ENCODE measurements at regions not wholly inside any gene's neighbourhood (a gene's known extent, or its start where the extent isn't known, plus 50 kb on each side); places are given as distances from the start of the nearest gene placed in this dataset.

DNA sequence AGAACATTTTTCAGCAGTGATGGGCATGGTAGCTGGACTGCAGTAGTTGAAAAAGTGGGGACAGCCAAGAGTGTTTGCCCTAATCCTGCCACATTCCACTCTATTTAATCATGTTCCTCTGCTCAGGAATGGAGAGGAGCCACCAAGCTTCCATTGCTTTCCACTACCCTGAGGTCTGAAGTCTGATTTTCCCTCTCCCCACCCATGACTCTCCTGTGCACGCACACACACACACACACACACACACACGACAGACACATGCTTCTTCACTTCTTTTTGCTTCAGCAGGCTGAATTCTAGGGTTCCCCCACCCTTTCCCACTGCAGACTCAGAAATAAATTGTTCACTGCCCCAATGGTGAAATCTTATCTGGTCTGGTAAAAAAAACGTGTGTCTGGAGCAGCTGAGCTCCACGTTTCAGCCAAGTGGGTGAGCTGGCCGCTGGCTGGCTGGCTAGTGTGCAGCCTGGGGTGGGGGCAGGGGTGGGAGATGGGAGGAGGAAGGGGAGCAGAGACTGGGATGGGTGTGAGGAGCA lies 142.7 kb upstream of the NALF2 start:
- Histone ChIP-seq H3K4me1 (ENCODE audit: control insufficient read depth, insufficient read depth, low read length) (no peaks in the 10 kb centered on the region), H3K9me3 (ENCODE audit: control insufficient read depth, low read length) (no peaks in the 10 kb centered on the region), H3K27me3 (ENCODE audit: control insufficient read depth, insufficient read depth, low read length) (no peaks in the 10 kb centered on the region), H3K4me3 (ENCODE audit: low read length) (no peak overlapping the region), H3K9ac (ENCODE audit: low read length) (no peak overlapping the region), H3K36me3 (ENCODE audit: control insufficient read depth, insufficient read depth, low read length) (no peaks in the 10 kb centered on the region)

DNA sequence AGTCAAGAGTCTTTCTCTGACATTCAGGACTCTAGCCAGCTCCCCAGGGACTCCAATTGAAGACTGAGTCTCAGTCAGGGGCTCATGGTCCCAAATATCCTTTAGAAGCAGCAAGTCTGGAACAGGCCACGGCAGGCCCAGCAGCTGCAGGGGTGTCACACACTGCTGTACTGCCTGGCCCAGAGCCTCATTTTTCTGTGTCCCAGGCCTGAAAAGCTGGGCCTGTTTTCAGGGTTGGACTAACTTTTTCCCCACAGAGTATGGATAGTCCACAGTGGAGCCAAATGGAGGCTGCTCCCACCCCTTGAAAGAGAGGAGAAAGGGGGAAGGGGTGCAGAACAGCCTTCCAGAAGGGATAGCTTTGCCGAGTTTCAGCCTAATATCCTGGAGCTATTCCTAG lies 146.8 kb upstream of the NALF2 start:
- H3K36me3 ChIP-seq (ENCODE audit: control insufficient read depth, insufficient read depth, low read length): no peaks in the 10 kb centered on the region
- no peak overlapping the region for H3K4me3 ChIP-seq (ENCODE audit: low read length)
- no peaks in the 10 kb centered on the region for H3K27me3 ChIP-seq (ENCODE audit: control insufficient read depth, insufficient read depth, low read length)
- H3K9me3 ChIP-seq (ENCODE audit: control insufficient read depth, low read length): no peaks in the 10 kb centered on the region
- H3K9ac ChIP-seq (ENCODE audit: low read length): no peak overlapping the region
- no peaks in the 10 kb centered on the region for H3K4me1 ChIP-seq (ENCODE audit: control insufficient read depth, insufficient read depth, low read length)

DNA sequence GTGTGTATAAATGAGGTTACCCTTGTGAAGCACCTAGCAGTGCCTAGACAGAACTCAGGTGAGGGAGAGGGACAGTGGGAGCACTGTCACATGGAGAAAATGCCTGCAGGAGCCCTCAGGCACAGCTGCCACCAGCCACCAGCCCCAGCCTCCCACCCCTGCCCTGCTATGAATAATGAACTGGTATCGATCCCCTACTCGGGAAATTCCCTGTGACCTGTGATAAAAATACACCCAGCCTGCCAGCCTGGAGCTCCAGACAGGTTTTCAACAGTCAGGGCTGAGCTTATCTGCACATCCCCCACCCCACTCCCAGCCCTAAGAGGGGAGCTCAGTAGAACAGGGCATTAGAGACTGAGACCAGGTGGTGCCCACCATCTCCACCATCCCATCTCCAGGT lies 159.6 kb upstream of the PJA1 start:
- no peak overlapping the region for H3K9ac ChIP-seq (ENCODE audit: low read length)
- no peaks in the 10 kb centered on the region for H3K27me3 ChIP-seq (ENCODE audit: control insufficient read depth, insufficient read depth, low read length)
- no peaks in the 10 kb centered on the region for H3K9me3 ChIP-seq (ENCODE audit: control insufficient read depth, low read length)
- H3K4me1 ChIP-seq (ENCODE audit: control insufficient read depth, insufficient read depth, low read length): no peaks in the 10 kb centered on the region
- H3K4me3 ChIP-seq (ENCODE audit: low read length): no peak overlapping the region
- H3K36me3 ChIP-seq (ENCODE audit: control insufficient read depth, insufficient read depth, low read length): no peaks in the 10 kb centered on the region

DNA sequence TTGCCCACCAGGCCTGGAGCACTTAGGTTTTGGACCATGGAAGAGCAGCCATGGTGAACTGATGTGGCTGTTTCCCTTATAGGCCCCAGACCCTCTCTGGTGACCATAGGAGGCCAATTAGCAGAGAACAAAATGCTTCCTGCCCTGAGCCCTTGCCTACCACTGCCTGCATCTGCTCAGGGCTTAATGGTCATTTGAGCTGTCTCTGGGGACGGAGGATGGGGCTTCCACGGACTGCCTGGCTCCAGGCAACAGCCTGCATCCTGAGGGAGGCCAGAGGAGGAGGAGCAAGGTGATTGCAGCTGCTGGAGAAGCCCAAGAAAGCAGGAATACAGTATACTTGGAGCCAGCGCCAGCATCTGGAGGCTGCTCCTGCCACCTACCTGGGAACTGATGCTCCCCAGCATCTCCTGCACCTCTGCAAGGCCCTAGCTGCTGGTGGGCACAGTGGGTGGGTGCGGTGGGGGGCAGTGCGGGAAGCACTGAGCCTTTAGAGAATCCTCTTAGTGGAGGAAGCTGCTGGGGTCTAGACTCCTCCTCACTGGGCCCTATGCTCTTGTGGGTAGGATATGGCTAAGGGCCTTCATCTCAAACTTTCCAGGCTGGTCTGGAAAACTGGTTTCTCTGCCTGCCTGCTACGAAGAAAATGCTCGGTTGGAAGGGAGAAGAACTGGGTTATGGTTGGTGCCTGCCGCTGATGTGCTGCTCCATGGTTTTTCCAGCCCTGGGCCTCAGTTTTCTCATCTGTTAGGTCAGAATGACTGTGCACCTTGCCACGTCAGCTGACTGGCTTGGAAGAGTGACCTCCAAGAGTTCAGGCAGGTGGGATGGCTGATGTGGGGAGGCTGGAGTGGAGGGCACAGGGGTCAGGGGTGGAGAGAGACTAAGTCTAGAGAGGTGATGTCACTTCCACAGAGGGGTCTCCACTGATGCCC lies 158.8 kb upstream of the PJA1 start:
- Histone ChIP-seq H3K9ac (ENCODE audit: low read length) (no peak overlapping the region), H3K9me3 (ENCODE audit: control insufficient read depth, low read length) (no peaks in the 10 kb centered on the region), H3K4me1 (ENCODE audit: control insufficient read depth, insufficient read depth, low read length) (no peaks in the 10 kb centered on the region), H3K4me3 (ENCODE audit: low read length) (no peak overlapping the region), H3K36me3 (ENCODE audit: control insufficient read depth, insufficient read depth, low read length) (no peaks in the 10 kb centered on the region), H3K27me3 (ENCODE audit: control insufficient read depth, insufficient read depth, low read length) (no peaks in the 10 kb centered on the region)

DNA sequence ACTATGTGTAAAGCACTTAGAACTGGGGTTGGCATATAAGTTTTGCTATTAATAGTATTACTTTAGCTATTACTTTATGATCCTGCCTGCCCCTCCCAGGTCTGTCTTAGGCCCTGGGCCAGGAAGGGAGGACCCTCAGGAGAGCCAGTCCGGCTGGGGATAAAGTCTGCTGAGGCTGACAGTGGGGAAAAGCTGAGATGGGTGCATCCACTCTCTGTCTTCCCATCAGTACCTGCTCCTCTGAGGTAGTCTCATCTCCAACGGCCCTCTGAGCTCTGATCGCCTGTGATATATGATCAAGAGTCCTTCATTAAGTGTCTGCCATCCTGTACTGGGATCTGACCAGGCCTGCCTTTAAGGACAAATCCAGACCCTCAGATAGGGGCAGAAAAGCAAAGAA lies 156.5 kb upstream of the PJA1 start:
- Histone ChIP-seq H3K27me3 (ENCODE audit: control insufficient read depth, insufficient read depth, low read length) (no peaks in the 10 kb centered on the region), H3K4me3 (ENCODE audit: low read length) (no peak overlapping the region), H3K9ac (ENCODE audit: low read length) (no peak overlapping the region), H3K36me3 (ENCODE audit: control insufficient read depth, insufficient read depth, low read length) (no peaks in the 10 kb centered on the region), H3K4me1 (ENCODE audit: control insufficient read depth, insufficient read depth, low read length) (no peaks in the 10 kb centered on the region), H3K9me3 (ENCODE audit: control insufficient read depth, low read length) (no peaks in the 10 kb centered on the region)

DNA sequence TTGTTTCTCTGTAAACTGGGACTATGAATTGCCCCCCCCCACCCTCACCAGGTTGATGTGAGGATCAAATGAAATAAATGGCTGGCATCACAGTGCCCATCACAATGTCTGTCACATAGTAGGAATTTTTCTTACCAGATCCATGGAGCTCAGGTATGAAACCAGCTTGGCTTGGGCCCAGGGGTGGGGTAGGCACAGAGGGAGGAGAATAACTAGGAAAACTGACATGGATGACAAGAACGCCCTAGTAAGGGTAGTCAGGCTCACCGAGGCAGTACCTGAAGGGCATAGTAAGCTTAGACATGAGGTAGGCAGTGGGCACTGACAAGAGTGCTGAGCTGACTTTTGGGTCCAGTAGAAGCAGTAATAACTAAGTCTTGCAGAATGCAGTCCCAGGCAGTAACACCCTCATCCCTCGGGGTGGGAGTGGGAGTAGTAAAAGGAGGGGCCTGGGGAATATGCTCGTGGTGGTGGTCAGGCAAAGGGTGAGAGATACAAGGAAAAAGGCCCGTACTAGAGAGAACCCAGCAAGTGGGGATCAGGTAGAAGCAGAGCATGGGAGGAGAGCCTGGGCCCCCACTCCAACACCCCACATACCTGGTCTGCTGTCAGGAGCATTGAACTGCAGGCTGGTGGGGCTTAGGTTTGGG lies 155.9 kb upstream of the PJA1 start:
- no peak overlapping the region for H3K9ac ChIP-seq (ENCODE audit: low read length)
- no peaks in the 10 kb centered on the region for H3K27me3 ChIP-seq (ENCODE audit: control insufficient read depth, insufficient read depth, low read length)
- H3K4me3 ChIP-seq (ENCODE audit: low read length): no peak overlapping the region
- no peaks in the 10 kb centered on the region for H3K9me3 ChIP-seq (ENCODE audit: control insufficient read depth, low read length)
- no peaks in the 10 kb centered on the region for H3K4me1 ChIP-seq (ENCODE audit: control insufficient read depth, insufficient read depth, low read length)
- no peaks in the 10 kb centered on the region for H3K36me3 ChIP-seq (ENCODE audit: control insufficient read depth, insufficient read depth, low read length)

DNA sequence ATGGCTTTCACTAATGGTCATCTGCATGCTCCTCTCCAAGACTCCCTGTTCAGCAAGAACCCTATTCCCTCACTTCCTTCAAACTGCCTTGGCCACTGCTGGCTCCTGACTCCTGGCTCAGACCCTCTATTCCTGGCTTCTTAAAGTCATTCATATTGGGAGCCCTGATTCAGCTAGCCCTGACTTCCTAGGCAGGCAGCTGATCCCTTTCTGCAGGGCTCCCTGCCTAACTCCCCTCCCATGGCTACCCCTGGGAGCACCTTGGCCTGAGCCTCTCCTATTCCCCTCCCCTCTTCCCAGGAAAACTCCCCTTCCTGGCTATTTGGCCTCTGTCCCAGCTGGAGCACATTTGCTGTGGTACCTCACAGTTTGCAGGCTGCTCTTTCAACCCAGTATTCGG lies 154.9 kb upstream of the PJA1 start:
- Histone ChIP-seq H3K27me3 (ENCODE audit: control insufficient read depth, insufficient read depth, low read length) (no peaks in the 10 kb centered on the region), H3K4me1 (ENCODE audit: control insufficient read depth, insufficient read depth, low read length) (no peaks in the 10 kb centered on the region), H3K36me3 (ENCODE audit: control insufficient read depth, insufficient read depth, low read length) (no peaks in the 10 kb centered on the region)

DNA sequence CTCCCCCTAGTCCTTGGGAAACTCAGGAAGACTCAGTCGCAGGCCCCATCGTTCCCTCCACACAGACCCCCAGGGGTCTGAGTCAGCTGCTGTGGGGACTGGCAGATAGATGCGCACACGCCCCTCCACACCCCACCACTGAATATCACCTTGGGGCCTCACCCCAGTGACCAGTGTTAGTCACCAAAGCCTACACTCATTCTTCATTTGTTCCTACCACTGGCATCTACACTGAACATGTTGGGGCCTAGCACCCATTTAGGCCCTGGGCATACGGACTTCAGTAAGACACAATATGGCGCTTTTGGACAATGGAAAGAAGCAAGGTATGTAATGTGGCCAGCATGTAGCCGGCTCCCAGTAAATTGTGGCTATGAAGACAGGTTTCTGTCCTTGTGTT lies 154.1 kb upstream of the PJA1 start:
- H3K36me3 ChIP-seq (ENCODE audit: control insufficient read depth, insufficient read depth, low read length): no peaks in the 10 kb centered on the region
- no peaks in the 10 kb centered on the region for H3K4me1 ChIP-seq (ENCODE audit: control insufficient read depth, insufficient read depth, low read length)
- no peak overlapping the region for H3K4me3 ChIP-seq (ENCODE audit: low read length)
- no peaks in the 10 kb centered on the region for H3K9me3 ChIP-seq (ENCODE audit: control insufficient read depth, low read length)
- no peaks in the 10 kb centered on the region for H3K27me3 ChIP-seq (ENCODE audit: control insufficient read depth, insufficient read depth, low read length)
- no peak overlapping the region for H3K9ac ChIP-seq (ENCODE audit: low read length)

More for the DNA sequence above, 154.9 kb upstream of the PJA1 start:
- Histone ChIP-seq H3K4me3 (ENCODE audit: low read length) (no peak overlapping the region), H3K9me3 (ENCODE audit: control insufficient read depth, low read length) (no peaks in the 10 kb centered on the region), H3K9ac (ENCODE audit: low read length) (no peak overlapping the region)

DNA sequence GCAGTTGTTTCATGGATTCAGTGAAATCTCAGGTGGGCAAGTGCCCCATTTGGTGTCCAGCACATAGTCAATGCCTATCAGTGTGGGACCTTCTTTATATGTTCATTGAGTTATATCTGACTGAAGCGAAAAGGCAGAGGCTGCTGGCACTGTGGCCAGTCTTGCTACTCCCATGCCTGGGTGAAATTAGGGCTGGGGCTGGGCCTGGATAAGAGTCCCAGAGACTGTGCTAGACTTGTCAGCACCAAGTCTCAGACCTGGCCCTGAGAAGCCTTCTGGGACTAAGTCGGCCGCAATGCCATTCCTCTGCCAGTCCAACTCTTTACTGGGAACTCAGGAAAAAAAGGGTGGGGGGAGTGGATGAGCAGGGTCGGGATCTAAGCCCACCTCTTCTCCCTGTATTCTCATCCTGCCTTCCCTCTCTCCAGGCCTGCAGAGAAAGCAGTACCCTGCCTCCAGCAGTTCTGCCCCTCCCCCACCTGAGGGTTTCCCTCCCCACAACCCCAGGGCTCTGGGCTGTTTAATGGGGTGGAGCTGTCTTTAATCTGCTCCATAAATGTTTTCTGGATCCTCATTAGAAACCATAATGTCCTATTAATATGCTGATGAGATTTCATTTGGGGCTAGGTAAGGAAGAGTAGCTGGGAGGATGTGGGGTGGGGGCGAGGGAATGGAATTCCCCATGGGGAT lies 153.5 kb upstream of the PJA1 start:
- Histone ChIP-seq H3K4me3 (ENCODE audit: low read length) (no peak overlapping the region), H3K9me3 (ENCODE audit: control insufficient read depth, low read length) (no peaks in the 10 kb centered on the region), H3K4me1 (ENCODE audit: control insufficient read depth, insufficient read depth, low read length) (no peaks in the 10 kb centered on the region), H3K27me3 (ENCODE audit: control insufficient read depth, insufficient read depth, low read length) (no peaks in the 10 kb centered on the region), H3K36me3 (ENCODE audit: control insufficient read depth, insufficient read depth, low read length) (no peaks in the 10 kb centered on the region), H3K9ac (ENCODE audit: low read length) (no peak overlapping the region)

DNA sequence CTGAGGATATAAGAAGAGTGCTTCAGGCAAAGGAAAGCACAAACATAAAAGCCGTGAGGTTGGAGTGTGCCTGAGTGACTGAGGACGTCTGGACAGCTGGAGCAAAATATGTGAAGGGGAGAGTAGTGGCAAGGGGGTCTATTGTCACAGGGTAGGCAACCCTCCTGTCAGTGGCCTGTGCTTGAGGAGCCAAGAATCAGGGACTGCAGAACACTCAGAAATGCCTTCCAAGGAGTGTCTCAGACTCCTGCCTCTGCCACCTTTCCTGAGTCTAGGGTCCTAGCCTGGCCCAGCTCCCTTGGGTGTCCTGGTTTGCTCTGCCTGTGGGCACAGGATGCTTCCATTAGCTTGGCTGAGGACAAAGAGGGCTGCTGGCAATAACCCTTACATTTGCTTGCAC lies 152.5 kb upstream of the PJA1 start:
- Histone ChIP-seq H3K27me3 (ENCODE audit: control insufficient read depth, insufficient read depth, low read length) (no peaks in the 10 kb centered on the region), H3K4me3 (ENCODE audit: low read length) (no peak overlapping the region), H3K4me1 (ENCODE audit: control insufficient read depth, insufficient read depth, low read length) (no peaks in the 10 kb centered on the region), H3K9me3 (ENCODE audit: control insufficient read depth, low read length) (no peaks in the 10 kb centered on the region), H3K9ac (ENCODE audit: low read length) (no peak overlapping the region), H3K36me3 (ENCODE audit: control insufficient read depth, insufficient read depth, low read length) (no peaks in the 10 kb centered on the region)

DNA sequence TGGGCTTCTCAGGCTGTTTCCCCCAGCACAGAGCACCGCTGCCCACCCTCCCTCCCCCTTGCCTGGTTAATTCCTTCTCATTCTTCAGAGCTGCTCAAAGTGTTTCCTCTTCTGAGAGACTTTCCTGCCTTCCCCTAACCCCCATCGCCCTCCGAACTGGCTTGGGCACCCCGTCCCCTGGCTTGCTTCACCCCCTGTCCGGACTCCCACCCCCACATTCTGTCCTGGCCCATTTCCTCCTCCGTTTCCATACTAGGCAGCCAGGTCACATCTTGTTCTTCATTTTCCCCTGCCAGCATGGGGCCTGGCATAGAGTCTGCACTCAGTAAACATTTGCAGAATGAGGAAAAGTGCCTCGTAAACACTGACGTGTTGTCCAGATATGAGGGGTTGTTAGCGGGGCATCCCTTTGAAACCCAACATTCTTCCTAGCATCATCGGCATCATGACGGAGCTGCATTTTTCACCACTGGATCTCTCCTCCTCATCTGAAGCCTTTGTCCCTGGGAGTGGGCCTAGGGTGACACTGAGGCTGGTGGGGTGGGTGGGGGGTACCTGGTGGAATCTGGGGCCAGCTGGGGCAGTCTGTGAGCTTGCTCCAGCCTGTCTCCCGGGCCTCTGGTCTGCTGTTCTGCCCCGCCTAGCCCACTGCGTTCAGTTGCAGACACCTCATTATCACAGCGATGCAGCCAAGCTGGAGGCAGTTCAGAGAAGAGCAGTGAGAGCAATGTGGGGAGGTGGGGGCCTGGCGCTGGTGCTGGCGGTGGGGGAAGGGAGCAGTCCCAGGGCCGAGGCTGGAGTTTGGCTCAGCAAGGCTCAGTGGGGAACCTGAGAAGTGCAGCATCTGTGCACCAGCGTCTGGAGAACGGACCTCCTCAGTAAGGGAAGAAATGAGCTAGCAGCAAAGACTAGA lies 149.4 kb upstream of the PJA1 start:
- H3K9ac ChIP-seq (ENCODE audit: low read length): no peak overlapping the region
- H3K27me3 ChIP-seq (ENCODE audit: control insufficient read depth, insufficient read depth, low read length): no peaks in the 10 kb centered on the region
- no peaks in the 10 kb centered on the region for H3K36me3 ChIP-seq (ENCODE audit: control insufficient read depth, insufficient read depth, low read length)
- no peaks in the 10 kb centered on the region for H3K4me1 ChIP-seq (ENCODE audit: control insufficient read depth, insufficient read depth, low read length)
- H3K9me3 ChIP-seq (ENCODE audit: control insufficient read depth, low read length): no peaks in the 10 kb centered on the region
- H3K4me3 ChIP-seq (ENCODE audit: low read length): no peak overlapping the region
